ENCODE measurements at regions not wholly inside any gene's neighbourhood (a gene's known extent, or its start where the extent isn't known, plus 50 kb on each side); places are given as distances from the start of the nearest gene placed in this dataset.

- peaks cover 0 to 8% of the 10 kb centered on the region in 2 experiments; a peak in 2 of 5 replicates for H3K27me3 ChIP-seq (ENCODE audit: control insufficient read depth in 2 of 2, insufficient read depth in 2 of 2, low read length in 2 of 2)
- H3K9me1 ChIP-seq (ENCODE audit: control insufficient read depth, insufficient read depth, low read length) = no peaks in the 10 kb centered on the region
- H3K27ac ChIP-seq (ENCODE audit: extremely low read depth, low read depth, low read length) = no peak overlapping the region
- H2AFZ ChIP-seq (ENCODE audit: low read depth, low read length) = peak overlapping the region; percentile 56; the same call in 1 of the 2 replicates
- no peaks in the 10 kb centered on the region for H3K9me3 ChIP-seq (replicated peaks; ENCODE audit: control insufficient read depth, insufficient read depth, low read depth, low read length)
- BruUV-seq (replicated peaks) = no TSS peak
- H3K36me3 ChIP-seq (ENCODE audit: control insufficient read depth, insufficient read depth, low read length) = no peaks in the 10 kb centered on the region
- H3K9ac ChIP-seq (ENCODE audit: insufficient read depth in 1 of 2, low read depth in 2 of 2, low read length in 2 of 2) = no peak overlapping the region
- H3K4me3 ChIP-seq = no peak overlapping the region
- H3K79me2 ChIP-seq (ENCODE audit: control insufficient read depth, insufficient read depth, low read length) = no peaks in the 10 kb centered on the region
- ChIA-PET CTCF (ENCODE audit: low intra/inter-chr PET ratio) (no interaction called here), POLR2A (no interaction called here)
- H3K4me2 ChIP-seq (ENCODE audit: insufficient read depth, low read length) = no peak overlapping the region
- H3K4me1 ChIP-seq (replicated peaks in 1 of 2; ENCODE audit: control insufficient read depth in 2 of 2, insufficient read depth in 2 of 2, low read length in 2 of 2) = peaks cover 0 to 4% of the 10 kb centered on the region in 2 experiments; a peak in 1 of 5 replicates
- in situ Hi-C loops (cut with MboI) (no loop called here), intact Hi-C loops (cut with micrococcal nuclease) (no loop called here)
- ATAC-seq = no peak
- DNase-seq (ENCODE audit: extremely low read depth in 1 of 4, low spot score in 3 of 4) = no peak
- H4K20me1 ChIP-seq (replicated peaks; ENCODE audit: control insufficient read depth, insufficient read depth, low read length) = no peaks in the 10 kb centered on the region
- 17% methylated on average over 1 of the region's 1 CpG for WGBS (ENCODE audit: insufficient coverage, low coverage, missing lambda C conversion rate)
- FAIRE-seq = no peak
- TF ChIP-seq, protein P1, sequence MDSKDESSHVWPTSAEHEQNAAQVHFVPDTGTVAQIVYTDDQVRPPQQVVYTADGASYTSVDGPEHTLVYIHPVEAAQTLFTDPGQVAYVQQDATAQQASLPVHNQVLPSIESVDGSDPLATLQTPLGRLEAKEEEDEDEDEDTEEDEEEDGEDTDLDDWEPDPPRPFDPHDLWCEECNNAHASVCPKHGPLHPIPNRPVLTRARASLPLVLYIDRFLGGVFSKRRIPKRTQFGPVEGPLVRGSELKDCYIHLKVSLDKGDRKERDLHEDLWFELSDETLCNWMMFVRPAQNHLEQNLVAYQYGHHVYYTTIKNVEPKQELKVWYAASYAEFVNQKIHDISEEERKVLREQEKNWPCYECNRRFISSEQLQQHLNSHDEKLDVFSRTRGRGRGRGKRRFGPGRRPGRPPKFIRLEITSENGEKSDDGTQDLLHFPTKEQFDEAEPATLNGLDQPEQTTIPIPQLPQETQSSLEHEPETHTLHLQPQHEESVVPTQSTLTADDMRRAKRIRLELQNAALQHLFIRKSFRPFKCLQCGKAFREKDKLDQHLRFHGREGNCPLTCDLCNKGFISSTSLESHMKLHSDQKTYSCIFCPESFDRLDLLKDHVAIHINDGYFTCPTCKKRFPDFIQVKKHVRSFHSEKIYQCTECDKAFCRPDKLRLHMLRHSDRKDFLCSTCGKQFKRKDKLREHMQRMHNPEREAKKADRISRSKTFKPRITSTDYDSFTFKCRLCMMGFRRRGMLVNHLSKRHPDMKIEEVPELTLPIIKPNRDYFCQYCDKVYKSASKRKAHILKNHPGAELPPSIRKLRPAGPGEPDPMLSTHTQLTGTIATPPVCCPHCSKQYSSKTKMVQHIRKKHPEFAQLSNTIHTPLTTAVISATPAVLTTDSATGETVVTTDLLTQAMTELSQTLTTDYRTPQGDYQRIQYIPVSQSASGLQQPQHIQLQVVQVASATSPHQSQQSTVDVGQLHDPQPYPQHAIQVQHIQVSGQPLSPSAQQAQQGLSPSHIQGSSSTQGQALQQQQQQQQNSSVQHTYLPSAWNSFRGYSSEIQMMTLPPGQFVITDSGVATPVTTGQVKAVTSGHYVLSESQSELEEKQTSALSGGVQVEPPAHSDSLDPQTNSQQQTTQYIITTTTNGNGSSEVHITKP (IDR thresholded peaks at IDR 0.05; ENCODE audit: partially characterized antibody) = no peak
- TF ChIP-seq, protein P2, sequence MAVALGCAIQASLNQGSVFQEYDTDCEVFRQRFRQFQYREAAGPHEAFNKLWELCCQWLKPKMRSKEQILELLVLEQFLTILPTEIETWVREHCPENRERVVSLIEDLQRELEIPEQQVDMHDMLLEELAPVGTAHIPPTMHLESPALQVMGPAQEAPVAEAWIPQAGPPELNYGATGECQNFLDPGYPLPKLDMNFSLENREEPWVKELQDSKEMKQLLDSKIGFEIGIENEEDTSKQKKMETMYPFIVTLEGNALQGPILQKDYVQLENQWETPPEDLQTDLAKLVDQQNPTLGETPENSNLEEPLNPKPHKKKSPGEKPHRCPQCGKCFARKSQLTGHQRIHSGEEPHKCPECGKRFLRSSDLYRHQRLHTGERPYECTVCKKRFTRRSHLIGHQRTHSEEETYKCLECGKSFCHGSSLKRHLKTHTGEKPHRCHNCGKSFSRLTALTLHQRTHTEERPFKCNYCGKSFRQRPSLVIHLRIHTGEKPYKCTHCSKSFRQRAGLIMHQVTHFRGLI (CRISPR knock-in tag; IDR thresholded peaks at IDR 0.05) = no peak
- no peak for TF ChIP-seq MEF2D (tag; conservative IDR thresholded peaks at IDR 0.05; ENCODE audit: low read depth)
- no peak for TF ChIP-seq ZHX1 (conservative IDR thresholded peaks at IDR 0.05; ENCODE audit: low read length)
- TF ChIP-seq NRF1 (conservative IDR thresholded peaks at IDR 0.05 in 1 of 2, IDR thresholded peaks at IDR 0.05 in 1 of 2) = no peak
- no peak for TF ChIP-seq ZNF384 (IDR thresholded peaks at IDR 0.05; ENCODE audit: low read depth, low read length)
- TF ChIP-seq ZNF134 (CRISPR knock-in tag; conservative IDR thresholded peaks at IDR 0.05) = no peak
- no peak for TF ChIP-seq PATZ1 (CRISPR knock-in tag; IDR thresholded peaks at IDR 0.05; ENCODE audit: borderline replicate concordance)
- TF ChIP-seq GMEB1 (CRISPR knock-in tag; IDR thresholded peaks at IDR 0.05) = no peak
- no peak for TF ChIP-seq CBX1 (IDR thresholded peaks at IDR 0.05; ENCODE audit: low read depth)
These were observed 89.0 kb upstream of the SELENOP start for GRCh38 chr5:42900734-42901133.

Data from K562 (cell line).